ENCODE measurements at regions not wholly inside any gene's neighbourhood (a gene's known extent, or its start where the extent isn't known, plus 50 kb on each side); places are given as distances from the start of the nearest gene placed in this dataset.

DNA sequence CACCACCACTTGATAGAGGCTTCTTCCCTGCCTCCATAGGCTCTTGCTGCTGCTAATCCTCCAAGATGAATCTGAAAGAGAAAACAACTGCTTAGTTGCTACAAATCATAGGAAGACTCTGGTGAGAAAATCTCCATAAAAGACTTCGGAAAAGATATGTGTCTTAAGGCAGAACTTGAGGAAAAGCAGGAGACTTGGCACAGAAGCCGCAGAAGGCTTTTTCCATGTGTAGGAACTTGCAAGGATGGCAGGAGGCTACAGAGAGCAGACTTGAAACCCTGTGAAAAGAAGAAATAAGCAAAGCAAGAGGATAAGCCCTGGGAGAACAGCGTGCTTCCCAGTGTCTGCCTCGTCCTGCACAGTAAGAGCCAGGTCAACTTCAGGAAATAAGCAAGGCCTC, 128.2 kb upstream of the NDUFV2 start:
- Histone ChIP-seq H3K9me2 (replicated peaks; ENCODE audit: control insufficient read depth, low read length) (no peaks in the 10 kb centered on the region), H3F3A (ENCODE audit: control insufficient read depth, insufficient read depth) (no peaks in the 10 kb centered on the region; the same call in 1 of the 2 replicates), H3K4me3 (ENCODE audit: low read length) (no peak overlapping the region), H3K4me2 (ENCODE audit: low read length) (no peak overlapping the region), H3K36me3 (ENCODE audit: control insufficient read depth, low read length) (no peaks in the 10 kb centered on the region), H3K27ac (ENCODE audit: low read depth, low read length) (no peak overlapping the region), H3K79me2 (ENCODE audit: control insufficient read depth, low read length) (no peaks in the 10 kb centered on the region), H4K20me1 (ENCODE audit: control insufficient read depth, insufficient read depth, low read depth, low read length) (no peaks in the 10 kb centered on the region), H3K9me3 (ENCODE audit: control insufficient read depth, insufficient read depth, low read length) (peaks cover 4% of the 10 kb centered on the region; the same call in 1 of the 2 replicates), H3K27me3 (ENCODE audit: control insufficient read depth, low read length) (no peaks in the 10 kb centered on the region), H3K4me1 (ENCODE audit: control insufficient read depth, low read length) (peaks cover 48% of the 10 kb centered on the region)
- no peak for TF ChIP-seq EZH2phosphoT487 (IDR thresholded peaks at IDR 0.05; ENCODE audit: borderline replicate concordance, low read length)
- TF ChIP-seq, protein P1, sequence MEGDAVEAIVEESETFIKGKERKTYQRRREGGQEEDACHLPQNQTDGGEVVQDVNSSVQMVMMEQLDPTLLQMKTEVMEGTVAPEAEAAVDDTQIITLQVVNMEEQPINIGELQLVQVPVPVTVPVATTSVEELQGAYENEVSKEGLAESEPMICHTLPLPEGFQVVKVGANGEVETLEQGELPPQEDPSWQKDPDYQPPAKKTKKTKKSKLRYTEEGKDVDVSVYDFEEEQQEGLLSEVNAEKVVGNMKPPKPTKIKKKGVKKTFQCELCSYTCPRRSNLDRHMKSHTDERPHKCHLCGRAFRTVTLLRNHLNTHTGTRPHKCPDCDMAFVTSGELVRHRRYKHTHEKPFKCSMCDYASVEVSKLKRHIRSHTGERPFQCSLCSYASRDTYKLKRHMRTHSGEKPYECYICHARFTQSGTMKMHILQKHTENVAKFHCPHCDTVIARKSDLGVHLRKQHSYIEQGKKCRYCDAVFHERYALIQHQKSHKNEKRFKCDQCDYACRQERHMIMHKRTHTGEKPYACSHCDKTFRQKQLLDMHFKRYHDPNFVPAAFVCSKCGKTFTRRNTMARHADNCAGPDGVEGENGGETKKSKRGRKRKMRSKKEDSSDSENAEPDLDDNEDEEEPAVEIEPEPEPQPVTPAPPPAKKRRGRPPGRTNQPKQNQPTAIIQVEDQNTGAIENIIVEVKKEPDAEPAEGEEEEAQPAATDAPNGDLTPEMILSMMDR (IDR thresholded peaks at IDR 0.05; ENCODE audit: low read depth, low read length, poor library complexity, severe bottlenecking): no peak

DNA sequence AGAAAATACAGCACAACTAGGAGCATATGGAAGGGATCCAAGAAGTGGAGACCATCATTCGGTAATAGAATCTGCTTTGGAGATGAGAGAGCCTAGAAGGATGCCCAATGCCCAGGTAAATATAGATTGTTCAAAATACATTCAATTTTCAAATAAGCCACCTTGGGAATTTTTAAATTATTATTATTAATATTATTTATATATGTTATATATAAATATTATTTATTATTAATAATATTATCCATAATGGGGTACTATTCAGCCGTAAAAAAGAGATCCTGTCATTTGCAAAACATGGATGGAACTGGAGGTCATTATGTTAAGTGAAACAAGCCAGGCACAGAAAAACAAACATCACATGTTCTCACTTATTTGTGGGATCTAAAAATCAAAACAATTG, 127.8 kb upstream of the NDUFV2 start:
- Histone ChIP-seq H4K20me1 (ENCODE audit: control insufficient read depth, insufficient read depth, low read depth, low read length) (no peaks in the 10 kb centered on the region), H3K9me3 (ENCODE audit: control insufficient read depth, insufficient read depth, low read length) (peaks cover 4% of the 10 kb centered on the region; the same call in 1 of the 2 replicates), H3F3A (ENCODE audit: control insufficient read depth, insufficient read depth) (no peaks in the 10 kb centered on the region; the same call in 1 of the 2 replicates), H3K9me2 (replicated peaks; ENCODE audit: control insufficient read depth, low read length) (no peaks in the 10 kb centered on the region), H3K27ac (ENCODE audit: low read depth, low read length) (no peak overlapping the region), H3K4me1 (ENCODE audit: control insufficient read depth, low read length) (peaks cover 52% of the 10 kb centered on the region), H3K4me3 (ENCODE audit: low read length) (no peak overlapping the region), H3K27me3 (ENCODE audit: control insufficient read depth, low read length) (no peaks in the 10 kb centered on the region), H3K79me2 (ENCODE audit: control insufficient read depth, low read length) (no peaks in the 10 kb centered on the region), H3K4me2 (ENCODE audit: low read length) (no peak overlapping the region), H3K36me3 (ENCODE audit: control insufficient read depth, low read length) (no peaks in the 10 kb centered on the region)
- TF ChIP-seq, protein P1 (IDR thresholded peaks at IDR 0.05; ENCODE audit: low read depth, low read length, poor library complexity, severe bottlenecking): no peak
- no peak for TF ChIP-seq EZH2phosphoT487 (IDR thresholded peaks at IDR 0.05; ENCODE audit: borderline replicate concordance, low read length)

DNA sequence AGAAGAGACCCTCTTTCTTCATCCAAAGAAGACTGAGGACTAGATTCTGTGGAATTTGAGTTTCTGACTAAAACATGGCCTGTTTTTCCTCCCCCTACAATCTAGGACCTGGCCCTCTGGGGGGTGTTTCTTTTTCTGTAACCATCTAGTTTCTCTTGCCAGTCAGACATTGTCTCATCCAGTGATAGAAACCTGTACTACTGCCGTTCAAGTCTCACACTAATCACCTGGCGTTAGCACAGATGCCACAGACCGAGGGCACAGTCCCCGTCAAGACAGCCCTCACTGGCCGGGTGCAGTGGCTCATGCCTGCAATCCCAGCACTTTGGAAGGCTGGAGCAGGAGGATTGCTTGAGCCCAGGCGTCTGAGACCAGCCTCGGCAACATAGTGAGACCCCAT, 126.9 kb upstream of the NDUFV2 start:
- H3K4me3 ChIP-seq (ENCODE audit: low read length): no peak overlapping the region
- no peaks in the 10 kb centered on the region; the same call in 1 of the 2 replicates for H3F3A ChIP-seq (ENCODE audit: control insufficient read depth, insufficient read depth)
- no peaks in the 10 kb centered on the region for H3K27me3 ChIP-seq (ENCODE audit: control insufficient read depth, low read length)
- H3K9me2 ChIP-seq (replicated peaks; ENCODE audit: control insufficient read depth, low read length): no peaks in the 10 kb centered on the region
- no peaks in the 10 kb centered on the region for H3K36me3 ChIP-seq (ENCODE audit: control insufficient read depth, low read length)
- TF ChIP-seq, protein P1 (IDR thresholded peaks at IDR 0.05; ENCODE audit: low read depth, low read length, poor library complexity, severe bottlenecking): no peak
- no peak for TF ChIP-seq EZH2phosphoT487 (IDR thresholded peaks at IDR 0.05; ENCODE audit: borderline replicate concordance, low read length)
- H3K79me2 ChIP-seq (ENCODE audit: control insufficient read depth, low read length): no peaks in the 10 kb centered on the region
- peak overlapping the region; percentile 27; the same call in 1 of the 2 replicates for H3K4me2 ChIP-seq (ENCODE audit: low read length)
- no peaks in the 10 kb centered on the region for H4K20me1 ChIP-seq (ENCODE audit: control insufficient read depth, insufficient read depth, low read depth, low read length)
- peaks cover 4% of the 10 kb centered on the region; the same call in 1 of the 2 replicates for H3K9me3 ChIP-seq (ENCODE audit: control insufficient read depth, insufficient read depth, low read length)
- peak overlapping the region; percentile 80 for H3K27ac ChIP-seq (ENCODE audit: low read depth, low read length)
- H3K4me1 ChIP-seq (ENCODE audit: control insufficient read depth, low read length): peaks cover 53% of the 10 kb centered on the region
